ENCODE measurements at regions not wholly inside any gene's neighbourhood (a gene's known extent, or its start where the extent isn't known, plus 50 kb on each side); places are given as distances from the start of the nearest gene placed in this dataset.

- ChIA-PET POLR2A (ENCODE audit: low non-redundant PET) (no interaction called here), CTCF (no interaction called here)
- Histone ChIP-seq H3K9me3 (ENCODE audit: low read depth, low read length, poor library complexity, severe bottlenecking) (no peaks in the 10 kb centered on the region), H3K27ac (ENCODE audit: low read depth, low read length, poor library complexity, severe bottlenecking) (no peak overlapping the region), H3K27me3 (replicated peaks; ENCODE audit: insufficient read depth, low read depth, low read length, poor library complexity) (no peaks in the 10 kb centered on the region), H3K36me3 (ENCODE audit: insufficient read depth, low read length, poor library complexity, severe bottlenecking) (no peaks in the 10 kb centered on the region), H3K4me1 (ENCODE audit: insufficient read depth, low read length, poor library complexity, severe bottlenecking) (no peaks in the 10 kb centered on the region), H3K4me3 (ENCODE audit: low read depth, low read length, poor library complexity, severe bottlenecking) (no peak overlapping the region)
- no peak for DNase-seq (ENCODE audit: low spot score)
- TF ChIP-seq CTCF (conservative IDR thresholded peaks at IDR 0.05; ENCODE audit: low read depth, low read length) (no peak), EZH2 (IDR thresholded peaks at IDR 0.05; ENCODE audit: borderline replicate concordance, low read depth, low read length, poor library complexity, severe bottlenecking) (no peak)
- intact Hi-C loops (cut with micrococcal nuclease; ENCODE audit: unreplicated experiment) = no loop called here
- BruUV-seq (replicated peaks) = no TSS peak
These were observed 486.6 kb downstream of the IRS1 start for GRCh38 chr2:226313060-226313459.

DNA sequence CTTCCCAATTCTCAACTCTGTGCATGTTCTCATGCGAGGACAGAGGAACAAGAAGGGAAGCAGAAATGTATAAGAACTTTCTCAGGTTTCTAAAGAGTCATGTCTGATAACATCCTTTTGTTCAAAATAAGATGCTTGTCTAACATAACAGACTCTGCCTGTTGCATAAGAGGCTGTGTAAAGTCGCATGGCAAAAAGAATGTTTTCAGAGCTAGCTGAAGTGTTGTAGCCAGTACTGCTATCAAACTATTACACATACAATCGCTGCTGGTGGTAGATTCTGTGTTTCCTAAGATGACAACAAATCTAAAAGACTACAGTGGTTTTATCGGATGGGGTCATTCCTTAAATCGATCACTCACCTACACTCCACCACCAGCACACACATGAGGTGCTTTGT lies 487.5 kb downstream of the IRS1 start:
- no peaks in the 10 kb centered on the region for H3K27me3 ChIP-seq (replicated peaks; ENCODE audit: insufficient read depth, low read depth, low read length, poor library complexity)
- TF ChIP-seq CTCF (conservative IDR thresholded peaks at IDR 0.05; ENCODE audit: low read depth, low read length) (no peak), EZH2 (IDR thresholded peaks at IDR 0.05; ENCODE audit: borderline replicate concordance, low read depth, low read length, poor library complexity, severe bottlenecking) (no peak)
- no peak overlapping the region for H3K4me3 ChIP-seq (ENCODE audit: low read depth, low read length, poor library complexity, severe bottlenecking)
- ChIA-PET POLR2A (ENCODE audit: low non-redundant PET) (no interaction called here), CTCF (no interaction called here)
- BruUV-seq (replicated peaks) = no TSS peak
- no peak for DNase-seq (ENCODE audit: low spot score)
- intact Hi-C loops (cut with micrococcal nuclease; ENCODE audit: unreplicated experiment) = no loop called here
- H3K9me3 ChIP-seq (ENCODE audit: low read depth, low read length, poor library complexity, severe bottlenecking) = no peaks in the 10 kb centered on the region
- H3K4me1 ChIP-seq (ENCODE audit: insufficient read depth, low read length, poor library complexity, severe bottlenecking) = no peaks in the 10 kb centered on the region
- H3K36me3 ChIP-seq (ENCODE audit: insufficient read depth, low read length, poor library complexity, severe bottlenecking) = no peaks in the 10 kb centered on the region
- H3K27ac ChIP-seq (ENCODE audit: low read depth, low read length, poor library complexity, severe bottlenecking) = no peak overlapping the region

DNA sequence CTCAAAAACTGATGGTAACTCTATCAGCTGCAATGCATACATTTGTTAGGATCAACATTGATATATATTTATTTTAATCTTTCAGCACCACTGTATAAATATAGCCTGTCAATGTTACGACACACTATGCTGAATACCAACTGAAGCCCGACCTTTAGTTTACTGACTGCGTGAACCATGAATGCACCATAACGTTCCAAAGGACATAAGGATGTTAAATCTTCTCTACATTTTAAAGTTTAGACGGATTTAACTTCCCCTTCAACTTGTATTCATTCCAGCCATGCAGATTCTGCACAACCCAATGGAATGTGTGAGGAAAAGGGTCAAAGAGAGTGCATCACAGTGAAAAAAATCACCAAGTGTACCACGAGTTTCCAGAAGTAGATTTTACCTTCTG lies 489.5 kb downstream of the IRS1 start:
- ChIA-PET CTCF (no interaction called here), POLR2A (ENCODE audit: low non-redundant PET) (no interaction called here)
- Histone ChIP-seq H3K27me3 (replicated peaks; ENCODE audit: insufficient read depth, low read depth, low read length, poor library complexity) (no peaks in the 10 kb centered on the region), H3K9me3 (ENCODE audit: low read depth, low read length, poor library complexity, severe bottlenecking) (no peaks in the 10 kb centered on the region), H3K36me3 (ENCODE audit: insufficient read depth, low read length, poor library complexity, severe bottlenecking) (no peaks in the 10 kb centered on the region), H3K4me1 (ENCODE audit: insufficient read depth, low read length, poor library complexity, severe bottlenecking) (no peaks in the 10 kb centered on the region), H3K4me3 (ENCODE audit: low read depth, low read length, poor library complexity, severe bottlenecking) (no peak overlapping the region), H3K27ac (ENCODE audit: low read depth, low read length, poor library complexity, severe bottlenecking) (no peak overlapping the region)
- DNase-seq (ENCODE audit: low spot score) = no peak
- BruUV-seq (replicated peaks) = no TSS peak
- intact Hi-C loops (cut with micrococcal nuclease; ENCODE audit: unreplicated experiment) = no loop called here
- TF ChIP-seq EZH2 (IDR thresholded peaks at IDR 0.05; ENCODE audit: borderline replicate concordance, low read depth, low read length, poor library complexity, severe bottlenecking) (no peak), CTCF (conservative IDR thresholded peaks at IDR 0.05; ENCODE audit: low read depth, low read length) (no peak)

Measured in A673 (cell line).